ENCODE measurements at regions not wholly inside any gene's neighbourhood (a gene's known extent, or its start where the extent isn't known, plus 50 kb on each side); places are given as distances from the start of the nearest gene placed in this dataset.

DNA sequence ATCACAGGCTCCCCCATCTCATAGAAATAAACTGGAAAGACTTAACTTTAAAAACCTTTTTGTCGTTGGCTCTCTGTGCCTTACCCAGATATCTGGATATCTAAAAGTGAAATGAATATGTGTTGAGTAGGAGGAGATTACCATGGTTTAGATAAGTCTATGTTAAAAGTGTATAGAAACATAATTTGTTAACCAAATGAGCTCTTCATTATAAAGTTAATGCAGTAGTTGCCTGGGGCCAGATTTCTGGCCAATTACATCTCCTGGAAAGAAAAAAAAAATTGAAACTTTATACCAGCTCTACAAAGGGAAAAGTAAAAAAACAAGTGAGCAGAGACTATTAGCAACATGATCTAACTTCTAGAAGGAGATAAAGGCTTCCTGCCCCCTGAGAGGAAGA lies 259.6 kb upstream of the UBE2E3 start:
- no peak overlapping the region for H3K4me3 Mint-ChIP-seq
- no peak for ATAC-seq
- Histone ChIP-seq H3K36me3 (ENCODE audit: control insufficient read depth, insufficient read depth, low read length) (no peaks in the 10 kb centered on the region), H3K4me1 (ENCODE audit: control insufficient read depth, insufficient read depth, low read length) (no peaks in the 10 kb centered on the region), H3K27ac (ENCODE audit: low read length) (no peak overlapping the region), H3K27me3 (ENCODE audit: control insufficient read depth, insufficient read depth, low read length) (no peaks in the 10 kb centered on the region), H3K9me3 (ENCODE audit: control insufficient read depth, insufficient read depth, low read length) (no peaks in the 10 kb centered on the region), H3K4me3 (ENCODE audit: low read length) (no peak overlapping the region)
- no peak for DNase-seq
- no peaks in the 10 kb centered on the region for H3K27me3 Mint-ChIP-seq (ENCODE audit: low read depth in 2 of 2)
- H3K9me3 Mint-ChIP-seq = peaks cover 0 to 3% of the 10 kb centered on the region in 2 donors
- no peaks in the 10 kb centered on the region for H3K4me1 Mint-ChIP-seq
- intact Hi-C loops (cut with micrococcal nuclease) = no loop called here
- TF ChIP-seq, protein P1, sequence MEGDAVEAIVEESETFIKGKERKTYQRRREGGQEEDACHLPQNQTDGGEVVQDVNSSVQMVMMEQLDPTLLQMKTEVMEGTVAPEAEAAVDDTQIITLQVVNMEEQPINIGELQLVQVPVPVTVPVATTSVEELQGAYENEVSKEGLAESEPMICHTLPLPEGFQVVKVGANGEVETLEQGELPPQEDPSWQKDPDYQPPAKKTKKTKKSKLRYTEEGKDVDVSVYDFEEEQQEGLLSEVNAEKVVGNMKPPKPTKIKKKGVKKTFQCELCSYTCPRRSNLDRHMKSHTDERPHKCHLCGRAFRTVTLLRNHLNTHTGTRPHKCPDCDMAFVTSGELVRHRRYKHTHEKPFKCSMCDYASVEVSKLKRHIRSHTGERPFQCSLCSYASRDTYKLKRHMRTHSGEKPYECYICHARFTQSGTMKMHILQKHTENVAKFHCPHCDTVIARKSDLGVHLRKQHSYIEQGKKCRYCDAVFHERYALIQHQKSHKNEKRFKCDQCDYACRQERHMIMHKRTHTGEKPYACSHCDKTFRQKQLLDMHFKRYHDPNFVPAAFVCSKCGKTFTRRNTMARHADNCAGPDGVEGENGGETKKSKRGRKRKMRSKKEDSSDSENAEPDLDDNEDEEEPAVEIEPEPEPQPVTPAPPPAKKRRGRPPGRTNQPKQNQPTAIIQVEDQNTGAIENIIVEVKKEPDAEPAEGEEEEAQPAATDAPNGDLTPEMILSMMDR (IDR thresholded peaks at IDR 0.05) = no peak
- no peak overlapping the region for H3K27ac Mint-ChIP-seq
- 75% methylated on average over 1 of the region's 1 CpG for WGBS (ENCODE audit: insufficient coverage)
- H3K36me3 Mint-ChIP-seq = no peaks in the 10 kb centered on the region

DNA sequence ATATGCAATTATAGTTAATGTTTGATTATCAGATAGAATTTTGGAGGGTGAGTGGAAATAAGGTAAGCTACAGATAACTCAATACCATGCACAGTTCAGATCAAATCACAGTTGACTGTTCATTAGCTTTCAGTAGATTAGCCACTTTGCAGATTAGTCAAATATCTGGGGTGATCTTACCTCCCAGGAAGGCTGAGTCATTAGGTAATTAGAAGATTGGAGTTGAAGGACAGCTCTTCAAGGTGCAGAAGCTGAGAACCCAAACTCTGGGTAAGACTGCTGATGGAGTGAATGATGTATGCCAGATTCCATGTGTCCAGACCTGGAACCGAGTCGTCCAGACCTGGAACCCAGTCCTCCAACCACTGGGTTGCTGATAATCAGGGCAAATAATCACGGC lies 262.8 kb upstream of the UBE2E3 start:
- no peak overlapping the region for H3K4me3 ChIP-seq (ENCODE audit: low read length)
- Mint-ChIP-seq H3K27me3 (ENCODE audit: low read depth in 2 of 2) (no peaks in the 10 kb centered on the region), H3K4me1 (no peaks in the 10 kb centered on the region), H3K27ac (no peak overlapping the region), H3K4me3 (no peak overlapping the region), H3K36me3 (no peaks in the 10 kb centered on the region), H3K9me3 (peaks cover 0 to 5% of the 10 kb centered on the region in 2 donors)
- H3K36me3 ChIP-seq (ENCODE audit: control insufficient read depth, insufficient read depth, low read length) = no peaks in the 10 kb centered on the region
- TF ChIP-seq, protein P1 (IDR thresholded peaks at IDR 0.05) = no peak
- WGBS (ENCODE audit: insufficient coverage) = 78% methylated on average over 3 of the region's 3 CpGs
- DNase-seq (no peak), ATAC-seq (no peak)
- H3K4me1 ChIP-seq (ENCODE audit: control insufficient read depth, insufficient read depth, low read length) = no peaks in the 10 kb centered on the region
- no peaks in the 10 kb centered on the region for H3K9me3 ChIP-seq (ENCODE audit: control insufficient read depth, insufficient read depth, low read length)
- no peaks in the 10 kb centered on the region for H3K27me3 ChIP-seq (ENCODE audit: control insufficient read depth, insufficient read depth, low read length)
- intact Hi-C loops (cut with micrococcal nuclease) = no loop called here
- H3K27ac ChIP-seq (ENCODE audit: low read length) = no peak overlapping the region

DNA sequence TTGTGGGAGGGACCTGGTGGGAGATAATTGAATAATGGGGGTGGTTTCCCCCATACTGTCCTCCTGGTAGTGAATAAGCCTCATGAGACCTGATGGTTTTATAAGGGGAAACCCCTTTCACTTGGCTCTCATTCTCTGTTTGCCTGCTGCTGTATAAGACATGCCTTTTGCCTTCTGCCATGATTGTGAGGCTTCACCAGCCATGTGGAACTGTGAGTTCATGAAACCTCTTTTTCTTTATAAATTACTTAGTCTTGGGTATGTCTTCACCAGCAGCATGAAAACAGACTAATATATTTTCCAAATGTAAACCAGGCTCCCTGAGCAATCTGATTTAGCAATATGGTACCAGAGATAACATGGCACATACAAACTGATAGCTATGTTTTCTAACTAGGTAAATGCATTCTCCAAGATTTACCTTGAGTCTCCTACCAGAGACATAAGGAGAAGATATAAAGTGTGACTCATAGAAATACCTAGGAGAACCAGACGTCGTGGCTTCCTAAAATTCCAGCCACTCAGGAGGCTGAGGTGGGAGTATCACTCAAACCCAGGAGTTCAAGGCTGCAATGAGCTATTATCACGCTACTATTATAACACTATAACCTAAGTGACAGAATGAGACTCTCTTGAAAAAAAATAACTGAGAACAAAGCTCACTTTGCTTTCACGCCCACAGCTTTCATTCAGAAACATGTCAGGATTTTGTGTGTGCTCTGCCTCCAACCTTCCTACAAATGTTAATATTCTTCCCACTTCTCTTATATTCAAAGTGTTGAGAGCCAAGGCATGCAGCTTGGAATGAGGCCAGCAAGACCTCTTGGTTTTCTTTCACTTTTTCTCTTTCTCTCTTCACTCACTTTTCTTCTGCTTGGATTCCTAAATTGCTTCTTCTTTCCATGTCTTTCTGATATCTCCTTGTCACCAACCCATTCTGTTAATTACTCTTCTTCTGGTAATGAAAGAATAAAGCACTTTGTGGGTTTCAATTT lies 263.9 kb upstream of the UBE2E3 start:
- Mint-ChIP-seq H3K4me1 (no peaks in the 10 kb centered on the region), H3K36me3 (no peaks in the 10 kb centered on the region)
- ATAC-seq = no peak

More for the DNA sequence above, 263.9 kb upstream of the UBE2E3 start:
- intact Hi-C loops (cut with micrococcal nuclease) = no loop called here
- Mint-ChIP-seq H3K27me3 (ENCODE audit: low read depth in 2 of 2) (no peaks in the 10 kb centered on the region), H3K9me3 (peaks cover 0 to 5% of the 10 kb centered on the region in 2 donors), H3K27ac (no peak overlapping the region), H3K4me3 (no peak overlapping the region)
- Histone ChIP-seq H3K36me3 (ENCODE audit: control insufficient read depth, insufficient read depth, low read length) (no peaks in the 10 kb centered on the region), H3K4me3 (ENCODE audit: low read length) (no peak overlapping the region), H3K27me3 (ENCODE audit: control insufficient read depth, insufficient read depth, low read length) (no peaks in the 10 kb centered on the region), H3K9me3 (ENCODE audit: control insufficient read depth, insufficient read depth, low read length) (no peaks in the 10 kb centered on the region), H3K27ac (ENCODE audit: low read length) (no peak overlapping the region), H3K4me1 (ENCODE audit: control insufficient read depth, insufficient read depth, low read length) (no peaks in the 10 kb centered on the region)
- 82% methylated on average over 4 of the region's 4 CpGs for WGBS (ENCODE audit: insufficient coverage)
- TF ChIP-seq, protein P1 (IDR thresholded peaks at IDR 0.05) = no peak
- DNase-seq = no peak

Measured in natural killer cell (primary cell).